HuH-7.5 (cell line): ENCODE measurements at regions not wholly inside any gene's neighbourhood (a gene's known extent, or its start where the extent isn't known, plus 50 kb on each side); places are given as distances from the start of the nearest gene placed in this dataset.

ENCODE experiments used
- DNase-seq: peaks from one replicate; pipeline ENCODE4 v3.0.0; 2011; ENCODE audit warnings: low spot score

GRCh38 chr14:82362452-82362851, 828.8 kb upstream of the SEL1L start:
- no peak for DNase-seq

GRCh38 chr14:82365471-82365870, 831.8 kb upstream of the SEL1L start:
- no peak for DNase-seq

GRCh38 chr14:82366803-82367202, 833.1 kb upstream of the SEL1L start:
- no peak for DNase-seq

- DNase-seq: no peak
These were observed 845.6 kb upstream of the SEL1L start for GRCh38 chr14:82379291-82379690.

GRCh38 chr14:82385048-82385447, 851.4 kb upstream of the SEL1L start:
- no peak for DNase-seq

- no peak for DNase-seq
These were observed 854.0 kb upstream of the SEL1L start for GRCh38 chr14:82387699-82388098.

- DNase-seq: no peak
These were observed 854.8 kb upstream of the SEL1L start for GRCh38 chr14:82388488-82388887.

- no peak for DNase-seq
These were observed 856.9 kb upstream of the SEL1L start for GRCh38 chr14:82390586-82390985.

- no peak for DNase-seq
These were observed 861.3 kb upstream of the SEL1L start for GRCh38 chr14:82394916-82395315.

GRCh38 chr14:82398256-82398655, 864.6 kb upstream of the SEL1L start:
- no peak for DNase-seq

GRCh38 chr14:82403987-82404386, 870.3 kb upstream of the SEL1L start:
- no peak for DNase-seq

GRCh38 chr14:82410064-82410463, 876.4 kb upstream of the SEL1L start:
- no peak for DNase-seq

GRCh38 chr14:82411298-82411697, 877.6 kb upstream of the SEL1L start:
- no peak for DNase-seq

GRCh38 chr14:82412545-82412944, 878.9 kb upstream of the SEL1L start:
- DNase-seq: no peak

GRCh38 chr14:82414853-82415539, 881.3 kb upstream of the SEL1L start:
- DNase-seq: no peak

- no peak for DNase-seq
These were observed 886.3 kb upstream of the SEL1L start for GRCh38 chr14:82419933-82420332.

- no peak for DNase-seq
These were observed 887.2 kb upstream of the SEL1L start for GRCh38 chr14:82420871-82421270.

- DNase-seq: no peak
These were observed 887.6 kb upstream of the SEL1L start for GRCh38 chr14:82421286-82421685.

GRCh38 chr14:82422230-82422629, 888.6 kb upstream of the SEL1L start:
- DNase-seq: no peak

GRCh38 chr14:82425261-82425660, 891.6 kb upstream of the SEL1L start:
- DNase-seq: no peak

- DNase-seq: no peak
These were observed 897.4 kb upstream of the SEL1L start for GRCh38 chr14:82431031-82431430.

- DNase-seq: no peak
These were observed 898.9 kb upstream of the SEL1L start for GRCh38 chr14:82432301-82433105.

GRCh38 chr14:82438436-82438835, 904.8 kb upstream of the SEL1L start:
- DNase-seq: no peak

- no peak for DNase-seq
These were observed 907.6 kb upstream of the SEL1L start for GRCh38 chr14:82441270-82441669.
